H1 (cell line): ENCODE measurements at regions not wholly inside any gene's neighbourhood (a gene's known extent, or its start where the extent isn't known, plus 50 kb on each side); places are given as distances from the start of the nearest gene placed in this dataset.

Experiments used
- CTCF ChIA-PET: fragments of 300-600 bp; sonication (Branson Sonifier 250); formaldehyde crosslinking; loops from one replicate; lab custom pipeline; 2021; ENCODE audit not compliant: partially characterized antibody; lab: Charles Lee
- POLR2A ChIA-PET: fragments of 300-600 bp; sonication (Branson Sonifier 250); formaldehyde crosslinking; loops from one replicate; lab custom pipeline; 2021; ENCODE audit warnings: inconsistent platforms; ENCODE audit not compliant: partially characterized antibody; lab: Charles Lee
- DNase-seq, 2 experiments: peaks; one replicate each; pipeline versions ENCODE4 v3.0.0 to v3.0.0-alpha.2; 2010 to 2022; ENCODE audit warnings: low spot score in 2 of 2, low read depth in 1 of 2, mixed read lengths in 1 of 2
- FAIRE-seq: peaks from 2 replicates; lab custom pipeline; 2011; peaks lifted over from hg19 to GRCh38; lab: Jason Lieb, UNC
- H2AFZ ChIP-seq: 2 replicates; pipeline ENCODE4 v1.8.1; 2012; ENCODE audit warnings: low read length, inconsistent platforms
- H2AK5ac ChIP-seq: 2 replicates; pipeline ENCODE4 v1.6.1; 2013; ENCODE audit warnings: low read depth, low read length
- H2BK120ac ChIP-seq: replicated peaks from 2 replicates; pipeline ENCODE3; 2013; ENCODE audit warnings: low read depth, low read length, inconsistent platforms
- H2BK12ac ChIP-seq: 2 replicates; pipeline ENCODE4 v1.6.1; 2013; ENCODE audit warnings: low read depth, low read length
- H2BK15ac ChIP-seq: 2 replicates; pipeline ENCODE4 v1.6.1; 2013; ENCODE audit warnings: low read length
- H2BK20ac ChIP-seq: 2 replicates; pipeline ENCODE4 v1.6.1; 2013; ENCODE audit warnings: low read length
- H2BK5ac ChIP-seq: 2 replicates; pipeline ENCODE4 v1.6.1; 2013; ENCODE audit warnings: low read depth, low read length
- H3K14ac ChIP-seq: 2 replicates; pipeline ENCODE4 v1.6.1; 2013; ENCODE audit warnings: inconsistent platforms; ENCODE audit not compliant: insufficient read length
- H3K18ac ChIP-seq: 2 replicates; pipeline ENCODE4 v1.6.1; 2013; ENCODE audit warnings: low read length; ENCODE audit errors: extremely low read depth
- H3K23ac ChIP-seq: 2 replicates; pipeline ENCODE4 v1.6.1; 2013; ENCODE audit warnings: inconsistent platforms; ENCODE audit not compliant: insufficient read length
- H3K23me2 ChIP-seq: 2 replicates; pipeline ENCODE4 v1.6.1; 2013; ENCODE audit warnings: low read depth, low read length
- H3K27ac ChIP-seq: 2 replicates; pipeline ENCODE4 v1.6.1; 2011; ENCODE audit warnings: low read depth, low read length, inconsistent platforms
- H3K27me3 ChIP-seq, 4 experiments: replicated peaks in 1 of 4; 1 replicate in 1 of 4; 2 replicates in 3 of 4; pipeline versions ENCODE4 v1.6.1 to v1.8.1; 2011 to 2013; ENCODE audit warnings: low read length in 3 of 4, mild to moderate bottlenecking in 3 of 4, inconsistent platforms in 2 of 4, mixed read lengths in 2 of 4, moderate library complexity in 1 of 4; ENCODE audit not compliant: control insufficient read depth in 3 of 4, insufficient read depth in 3 of 4; ENCODE audit errors: extremely low read depth in 1 of 4
- H3K36me3 ChIP-seq, 4 experiments: 2 replicates each; pipeline versions ENCODE4 v1.6.1 to v1.8.1; 2011 to 2013; ENCODE audit warnings: mild to moderate bottlenecking in 4 of 4, low read length in 3 of 4, moderate library complexity in 2 of 4, control low read depth in 1 of 4, inconsistent platforms in 1 of 4; ENCODE audit not compliant: insufficient read depth in 4 of 4, control insufficient read depth in 2 of 4
- H3K4ac ChIP-seq: replicated peaks from 2 replicates; pipeline ENCODE3; 2013; ENCODE audit warnings: low read length, low read depth, mixed read lengths, inconsistent platforms; ENCODE audit not compliant: insufficient read length
- H3K4me1 ChIP-seq, 4 experiments: replicated peaks in 1 of 4; 1 replicate in 1 of 4; 2 replicates in 3 of 4; pipeline versions ENCODE4 v1.6.1 to v1.8.1; 2011 to 2013; ENCODE audit warnings: low read length in 3 of 4, inconsistent platforms in 2 of 4, mixed read lengths in 1 of 4; ENCODE audit not compliant: insufficient read depth in 4 of 4, control insufficient read depth in 3 of 4
- H3K4me2 ChIP-seq, 2 experiments: 2 replicates each; pipeline versions ENCODE4 v1.6.1 to v1.8.1; 2011 to 2013; ENCODE audit warnings: low read depth in 2 of 2, low read length in 2 of 2, control low read depth in 1 of 2, inconsistent platforms in 1 of 2, mild to moderate bottlenecking in 1 of 2; ENCODE audit not compliant: insufficient read depth in 1 of 2
- H3K4me3 ChIP-seq, 4 experiments: fragments of 200-600, 300-600 bp in 1 of 4; sonication (generic), shearing (Covaris generic), sonication (Bioruptor Twin) in 1 of 4; 2 replicates each; pipeline versions ENCODE4 v1.5.1 to v1.8.1; 2011 to 2016; ENCODE audit warnings: low read length in 4 of 4, low read depth in 3 of 4, control low read depth in 2 of 4, inconsistent platforms in 2 of 4, mild to moderate bottlenecking in 2 of 4, mixed read lengths in 1 of 4, moderate library complexity in 1 of 4; ENCODE audit not compliant: insufficient read depth in 2 of 4; ENCODE audit errors: extremely low read depth in 1 of 4
- H3K56ac ChIP-seq: replicated peaks from 2 replicates; pipeline ENCODE3; 2013; ENCODE audit warnings: low read depth, mild to moderate bottlenecking, mixed read lengths, low read length, inconsistent platforms; ENCODE audit not compliant: insufficient read length
- H3K79me1 ChIP-seq: 2 replicates; pipeline ENCODE4 v1.6.1; 2013; ENCODE audit warnings: low read depth, low read length, control low read depth
- H3K79me2 ChIP-seq, 2 experiments: 2 replicates each; pipeline versions ENCODE4 v1.6.1 to v1.8.1; 2012 to 2013; ENCODE audit warnings: low read length in 2 of 2, mild to moderate bottlenecking in 2 of 2, inconsistent platforms in 1 of 2; ENCODE audit not compliant: insufficient read depth in 2 of 2, control insufficient read depth in 1 of 2
- H3K9ac ChIP-seq, 4 experiments: replicated peaks in 1 of 4; 1 replicate in 1 of 4; 2 replicates in 3 of 4; pipeline versions ENCODE4 v1.6.1 to v1.8.1; 2011 to 2013; ENCODE audit warnings: low read depth in 3 of 4, low read length in 3 of 4, control low read depth in 2 of 4, mild to moderate bottlenecking in 2 of 4, moderate library complexity in 2 of 4, inconsistent platforms in 1 of 4; ENCODE audit errors: extremely low read depth in 1 of 4
- H3K9me3 ChIP-seq, 2 experiments: 2 replicates each; pipeline versions ENCODE4 v1.6.1 to v1.8.1; 2012 to 2013; ENCODE audit warnings: mild to moderate bottlenecking in 2 of 2, moderate library complexity in 2 of 2, control low read depth in 1 of 2, inconsistent platforms in 1 of 2, low read depth in 1 of 2, low read length in 1 of 2, mixed read lengths in 1 of 2; ENCODE audit not compliant: insufficient read depth in 2 of 2
- H4K20me1 ChIP-seq, 2 experiments: replicated peaks in 1 of 2; 2 replicates each; pipeline versions ENCODE3 to v1.8.1; 2011 to 2013; ENCODE audit warnings: inconsistent platforms in 2 of 2, low read length in 2 of 2, mild to moderate bottlenecking in 1 of 2; ENCODE audit not compliant: insufficient read depth in 2 of 2, control insufficient read depth in 1 of 2
- H4K5ac ChIP-seq: 2 replicates; pipeline ENCODE4 v1.6.1; 2013; ENCODE audit warnings: low read length, low read depth, mixed read lengths, inconsistent platforms; ENCODE audit not compliant: insufficient read length
- H4K8ac ChIP-seq: 2 replicates; pipeline ENCODE4 v1.8.0; 2013; ENCODE audit warnings: mild to moderate bottlenecking, moderate library complexity, low read length, inconsistent platforms; ENCODE audit not compliant: insufficient read depth; ENCODE audit errors: extremely low read depth
- H4K91ac ChIP-seq: replicated peaks from 2 replicates; pipeline ENCODE3; 2013; ENCODE audit warnings: low read length, mixed read lengths, inconsistent platforms; ENCODE audit not compliant: insufficient read length
- ATF3 ChIP-seq: IDR thresholded peaks from 2 replicates; pipeline ENCODE4 v1.6.1; 2011; ENCODE audit warnings: low read depth, mild to moderate bottlenecking, low read length; ENCODE audit not compliant: insufficient read depth
- BRCA1 ChIP-seq: IDR thresholded peaks from 2 replicates; pipeline ENCODE4 v1.6.1; 2012; ENCODE audit warnings: low read depth, low read length, improper control_type of control experiment
- EGR1 ChIP-seq: IDR thresholded peaks from 2 replicates; pipeline ENCODE4 v1.6.1; 2011; ENCODE audit warnings: low read depth, low read length, borderline replicate concordance
- GTF2F1 ChIP-seq: IDR thresholded peaks from 2 replicates; pipeline ENCODE4 v1.6.1; 2012; ENCODE audit warnings: low read depth, low read length, improper control_type of control experiment, borderline replicate concordance
- RNF2 ChIP-seq: fragments of 200-900, 300-1000 bp; sonication (generic); IDR thresholded peaks from 2 replicates; pipeline ENCODE4 v1.7.1; 2016; ENCODE audit warnings: borderline replicate concordance, low read depth, mild to moderate bottlenecking, antibody characterized with exemption, low read length; ENCODE audit not compliant: poor library complexity, severe bottlenecking; ENCODE audit errors: missing control alignments
- SAP30 ChIP-seq: fragments of 300-600 bp; sonication (generic); IDR thresholded peaks from 2 replicates; pipeline ENCODE4 v1.7.1; 2012; ENCODE audit warnings: low read length, moderate library complexity, mild to moderate bottlenecking, inconsistent platforms; ENCODE audit not compliant: insufficient read depth, insufficient replicate concordance
- SIN3A ChIP-seq, 2 experiments: IDR thresholded peaks in 1 of 2; conservative IDR thresholded peaks in 1 of 2; 2 replicates each; pipeline ENCODE4 v1.6.1; 2011 to 2012; ENCODE audit warnings: low read length in 2 of 2, improper control_type of control experiment in 1 of 2, low read depth in 1 of 2, mild to moderate bottlenecking in 1 of 2
- TBP ChIP-seq: IDR thresholded peaks from 2 replicates; pipeline ENCODE4 v1.6.1; 2011; ENCODE audit warnings: low read depth, low read length, improper control_type of control experiment
- ZNF274 ChIP-seq: IDR thresholded peaks from 2 replicates; pipeline ENCODE4 v1.7.0; 2012; ENCODE audit warnings: low read length, borderline replicate concordance; ENCODE audit errors: extremely low read depth
- WGBS, 2 experiments: shearing (Covaris generic) in 1 of 2; methylation state at CpG; one replicate each; pipeline versions ENCODE4 v1.1.6 to v1.1.7; 2013 to 2015; ENCODE audit warnings: low lambda C conversion rate in 2 of 2, mixed read lengths in 2 of 2, inconsistent platforms in 1 of 2, low coverage in 1 of 2, missing lambda C conversion rate in 1 of 2; ENCODE audit not compliant: insufficient replicate concordance in 2 of 2, insufficient coverage in 1 of 2, insufficient read length in 1 of 2; ENCODE audit errors: extremely low coverage in 1 of 2, missing lambda C conversion rate in 1 of 2; 5-methylcytosine and 5-hydroxymethylcytosine counted together
- TF ChIP-seq, protein P1 (sequence below): IDR thresholded peaks from 2 replicates; pipeline ENCODE4 v1.6.1; 2012; ENCODE audit warnings: inconsistent platforms

GRCh38 chr3:194246709-194247349, 104.3 kb downstream of the CPN2 start:
- no peaks in the 10 kb centered on the region for H3K9me3 ChIP-seq
- no peak overlapping the region for H2AFZ ChIP-seq
- no peak overlapping the region for H3K14ac ChIP-seq
- WGBS, 2 experiments: 90% methylated on average over 7 of the region's 7 CpGs; no CpG with 5 or more reads in 1 of the 2 experiments
- no peak overlapping the region for H3K56ac ChIP-seq
- H3K4ac ChIP-seq: no peak overlapping the region
- H2BK120ac ChIP-seq: no peak overlapping the region
- H4K5ac ChIP-seq: no peak overlapping the region
- no peak overlapping the region for H3K23ac ChIP-seq
- H2BK15ac ChIP-seq: no peak overlapping the region
- no peak for FAIRE-seq
- ChIA-PET POLR2A (no interaction called here), CTCF (interaction anchor here (0.9 to 2.9 kb wide), 8 partner anchors 17 to 81 kb away, joined by 3 to 11 read pairs (median 4); no protein-coding TSS in a partner anchor)
- no peak overlapping the region for H3K4me2 ChIP-seq
- DNase-seq: no peak
- H3K23me2 ChIP-seq: no peaks in the 10 kb centered on the region
- H2AK5ac ChIP-seq: no peak overlapping the region
- H3K18ac ChIP-seq: no peak overlapping the region
- H3K4me3 ChIP-seq: no peak overlapping the region
- no peak overlapping the region for H2BK5ac ChIP-seq
- no peak overlapping the region for H2BK12ac ChIP-seq
- no peaks in the 10 kb centered on the region for H3K36me3 ChIP-seq
- H3K27me3 ChIP-seq: no peaks in the 10 kb centered on the region
- no peaks in the 10 kb centered on the region for H4K20me1 ChIP-seq
- H3K79me1 ChIP-seq: no peaks in the 10 kb centered on the region
- H2BK20ac ChIP-seq: no peak overlapping the region
- H4K8ac ChIP-seq: no peak overlapping the region
- no peak overlapping the region for H3K9ac ChIP-seq
- no peak overlapping the region for H4K91ac ChIP-seq
- no peaks in the 10 kb centered on the region for H3K79me2 ChIP-seq
- TF ChIP-seq BRCA1: no peak
- TF ChIP-seq, protein P1, sequence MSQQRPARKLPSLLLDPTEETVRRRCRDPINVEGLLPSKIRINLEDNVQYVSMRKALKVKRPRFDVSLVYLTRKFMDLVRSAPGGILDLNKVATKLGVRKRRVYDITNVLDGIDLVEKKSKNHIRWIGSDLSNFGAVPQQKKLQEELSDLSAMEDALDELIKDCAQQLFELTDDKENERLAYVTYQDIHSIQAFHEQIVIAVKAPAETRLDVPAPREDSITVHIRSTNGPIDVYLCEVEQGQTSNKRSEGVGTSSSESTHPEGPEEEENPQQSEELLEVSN: no peak
- no peak for TF ChIP-seq SAP30
- TF ChIP-seq GTF2F1: no peak
- TF ChIP-seq RNF2: no peak
- TF ChIP-seq ZNF274: no peak
- no peak for TF ChIP-seq SIN3A (conservative IDR thresholded peaks at IDR 0.05 in 1 of 2, IDR thresholded peaks at IDR 0.05 in 1 of 2; ENCODE audit: low read depth in 1 of 2, low read length in 2 of 2)
- no peak for TF ChIP-seq ATF3
- no peak for TF ChIP-seq TBP
- no peak for TF ChIP-seq EGR1
- H3K4me1 ChIP-seq: peaks cover 0 to 11% (median 3%) of the 10 kb centered on the region in 4 experiments; a peak in 4 of 7 replicates
- H3K27ac ChIP-seq: no peak overlapping the region
